ENCODE measurements at regions not wholly inside any gene's neighbourhood (a gene's known extent, or its start where the extent isn't known, plus 50 kb on each side); places are given as distances from the start of the nearest gene placed in this dataset.

DNA sequence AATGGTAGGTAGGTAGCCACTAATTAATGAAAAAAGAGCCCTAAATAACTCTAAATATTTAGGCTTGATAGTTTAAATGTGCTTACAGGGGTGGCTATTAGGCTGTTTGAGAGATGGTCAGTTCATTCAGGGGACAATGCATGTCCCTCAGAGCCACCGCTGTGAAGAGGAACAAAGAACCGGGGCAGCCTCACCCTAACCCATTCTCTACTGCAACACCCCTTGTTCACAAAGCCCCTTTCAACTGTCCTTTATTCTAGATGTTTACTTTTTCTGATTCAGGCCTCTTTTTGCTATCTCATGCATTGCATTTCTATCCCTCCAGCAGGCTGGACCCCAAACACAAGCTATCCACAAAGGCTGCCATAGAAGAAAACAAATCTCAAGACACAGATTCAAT lies 906.7 kb downstream of the NR2F1-AS1 start:
- Histone ChIP-seq H4K20me1 (ENCODE audit: insufficient read depth, low read length) (no peaks in the 10 kb centered on the region), H3K27ac (ENCODE audit: low read depth, low read length, poor library complexity, severe bottlenecking) (no peak overlapping the region), H3K4me2 (ENCODE audit: low read length) (no peak overlapping the region), H3K36me3 (ENCODE audit: insufficient read depth, low read length) (no peaks in the 10 kb centered on the region), H3K4me1 (ENCODE audit: insufficient read depth, low read length, severe bottlenecking) (no peaks in the 10 kb centered on the region), H3F3A (ENCODE audit: insufficient read depth, low read length) (no peaks in the 10 kb centered on the region), H3K9me2 (ENCODE audit: low read depth, low read length) (no peaks in the 10 kb centered on the region), H3K9me3 (ENCODE audit: low read length) (no peaks in the 10 kb centered on the region), H3K9ac (ENCODE audit: low read length) (no peak overlapping the region), H3K27me3 (ENCODE audit: insufficient read depth, low read length) (no peaks in the 10 kb centered on the region), H2AFZ (ENCODE audit: low read length) (no peak overlapping the region), H3K79me2 (ENCODE audit: insufficient read depth, low read length) (no peaks in the 10 kb centered on the region), H3K4me3 (ENCODE audit: low read depth, low read length, poor library complexity, severe bottlenecking) (no peak overlapping the region)
- TF ChIP-seq, protein P1, sequence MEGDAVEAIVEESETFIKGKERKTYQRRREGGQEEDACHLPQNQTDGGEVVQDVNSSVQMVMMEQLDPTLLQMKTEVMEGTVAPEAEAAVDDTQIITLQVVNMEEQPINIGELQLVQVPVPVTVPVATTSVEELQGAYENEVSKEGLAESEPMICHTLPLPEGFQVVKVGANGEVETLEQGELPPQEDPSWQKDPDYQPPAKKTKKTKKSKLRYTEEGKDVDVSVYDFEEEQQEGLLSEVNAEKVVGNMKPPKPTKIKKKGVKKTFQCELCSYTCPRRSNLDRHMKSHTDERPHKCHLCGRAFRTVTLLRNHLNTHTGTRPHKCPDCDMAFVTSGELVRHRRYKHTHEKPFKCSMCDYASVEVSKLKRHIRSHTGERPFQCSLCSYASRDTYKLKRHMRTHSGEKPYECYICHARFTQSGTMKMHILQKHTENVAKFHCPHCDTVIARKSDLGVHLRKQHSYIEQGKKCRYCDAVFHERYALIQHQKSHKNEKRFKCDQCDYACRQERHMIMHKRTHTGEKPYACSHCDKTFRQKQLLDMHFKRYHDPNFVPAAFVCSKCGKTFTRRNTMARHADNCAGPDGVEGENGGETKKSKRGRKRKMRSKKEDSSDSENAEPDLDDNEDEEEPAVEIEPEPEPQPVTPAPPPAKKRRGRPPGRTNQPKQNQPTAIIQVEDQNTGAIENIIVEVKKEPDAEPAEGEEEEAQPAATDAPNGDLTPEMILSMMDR (IDR thresholded peaks at IDR 0.05; ENCODE audit: low read length), result no peak

DNA sequence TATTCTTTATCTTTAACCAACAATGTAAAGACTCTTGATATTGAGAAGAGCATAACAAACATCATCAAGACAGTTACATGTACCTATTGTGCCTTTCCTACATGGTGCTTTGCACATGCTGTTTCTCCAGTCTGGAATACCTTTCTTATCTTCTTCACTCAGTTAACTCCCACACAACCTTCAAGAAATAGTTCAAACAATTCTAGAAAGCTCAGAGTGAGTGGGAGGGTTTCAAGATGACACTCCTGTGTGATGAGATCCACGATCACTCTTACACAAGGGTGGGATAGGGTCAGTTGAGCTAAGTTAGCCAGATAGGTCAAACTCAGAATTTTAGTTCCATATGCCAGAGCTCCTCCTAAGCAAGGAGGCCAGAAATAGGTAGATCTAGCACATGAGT lies 915.5 kb downstream of the NR2F1-AS1 start:
- Histone ChIP-seq H3K4me2 (ENCODE audit: low read length) (no peak overlapping the region), H3K4me1 (ENCODE audit: insufficient read depth, low read length, severe bottlenecking) (no peaks in the 10 kb centered on the region), H3K27me3 (ENCODE audit: insufficient read depth, low read length) (no peaks in the 10 kb centered on the region), H3K79me2 (ENCODE audit: insufficient read depth, low read length) (no peaks in the 10 kb centered on the region), H3K9me2 (ENCODE audit: low read depth, low read length) (no peaks in the 10 kb centered on the region), H3K9ac (ENCODE audit: low read length) (no peak overlapping the region), H3K27ac (ENCODE audit: low read depth, low read length, poor library complexity, severe bottlenecking) (no peak overlapping the region), H3K9me3 (ENCODE audit: low read length) (no peaks in the 10 kb centered on the region), H3F3A (ENCODE audit: insufficient read depth, low read length) (no peaks in the 10 kb centered on the region), H3K36me3 (ENCODE audit: insufficient read depth, low read length) (no peaks in the 10 kb centered on the region), H4K20me1 (ENCODE audit: insufficient read depth, low read length) (no peaks in the 10 kb centered on the region), H3K4me3 (ENCODE audit: low read depth, low read length, poor library complexity, severe bottlenecking) (no peak overlapping the region), H2AFZ (ENCODE audit: low read length) (no peak overlapping the region)
- TF ChIP-seq EZH2 (IDR thresholded peaks at IDR 0.05; ENCODE audit: borderline replicate concordance, low read length), result no peak
- TF ChIP-seq, protein P1 (IDR thresholded peaks at IDR 0.05; ENCODE audit: low read length), result no peak

DNA sequence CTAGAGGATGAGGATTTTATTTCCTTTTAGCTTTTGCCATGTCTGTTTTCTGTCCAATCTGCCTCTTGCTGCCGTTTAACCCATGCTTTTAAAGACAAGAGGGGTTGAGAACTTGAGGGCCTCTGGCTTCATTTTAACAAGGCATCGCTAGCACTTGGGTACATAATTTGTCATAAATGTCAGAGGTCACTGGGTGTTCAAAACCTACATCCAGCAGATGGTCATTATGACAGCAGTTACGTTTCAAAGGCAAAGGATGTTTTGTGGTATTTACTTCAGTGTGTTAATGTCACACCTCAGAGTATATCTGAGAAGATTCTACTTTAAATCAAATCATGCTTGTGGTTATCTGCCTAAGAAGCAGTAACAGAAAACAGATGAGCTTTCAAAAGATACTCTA lies 918.3 kb downstream of the NR2F1-AS1 start:
- Histone ChIP-seq H4K20me1 (ENCODE audit: insufficient read depth, low read length) (no peaks in the 10 kb centered on the region), H3K9ac (ENCODE audit: low read length) (no peak overlapping the region)
- no peak for TF ChIP-seq EZH2 (IDR thresholded peaks at IDR 0.05; ENCODE audit: borderline replicate concordance, low read length)
- TF ChIP-seq, protein P1 (IDR thresholded peaks at IDR 0.05; ENCODE audit: low read length), result no peak

More for the DNA sequence above, 918.3 kb downstream of the NR2F1-AS1 start:
- no peaks in the 10 kb centered on the region for H3K36me3 ChIP-seq (ENCODE audit: insufficient read depth, low read length)
- no peak overlapping the region for H3K27ac ChIP-seq (ENCODE audit: low read depth, low read length, poor library complexity, severe bottlenecking)
- no peaks in the 10 kb centered on the region for H3F3A ChIP-seq (ENCODE audit: insufficient read depth, low read length)
- no peaks in the 10 kb centered on the region for H3K4me1 ChIP-seq (ENCODE audit: insufficient read depth, low read length, severe bottlenecking)
- H3K9me2 ChIP-seq (ENCODE audit: low read depth, low read length), result no peaks in the 10 kb centered on the region
- no peak overlapping the region for H3K4me3 ChIP-seq (ENCODE audit: low read depth, low read length, poor library complexity, severe bottlenecking)
- no peak overlapping the region for H3K4me2 ChIP-seq (ENCODE audit: low read length)
- H3K27me3 ChIP-seq (ENCODE audit: insufficient read depth, low read length), result no peaks in the 10 kb centered on the region
- no peak overlapping the region for H2AFZ ChIP-seq (ENCODE audit: low read length)
- no peaks in the 10 kb centered on the region for H3K79me2 ChIP-seq (ENCODE audit: insufficient read depth, low read length)
- no peaks in the 10 kb centered on the region for H3K9me3 ChIP-seq (ENCODE audit: low read length)

Measured in OCI-LY1 (cell line).